Activated naive CD8-positive, alpha-beta T cell (primary cell): ENCODE measurements at regions not wholly inside any gene's neighbourhood (a gene's known extent, or its start where the extent isn't known, plus 50 kb on each side); places are given as distances from the start of the nearest gene placed in this dataset.
"Not testable (repeated sequence)": the region's sequence is repeated elsewhere in the genome, so short reads cannot be mapped to it uniquely, and the experiment has no call there.

Experiments used
- H3K27ac Mint-ChIP-seq: one replicate; pipeline ENCODE4 v1.8.0; 2021; ENCODE audit warnings: mixed read lengths
- H3K27me3 Mint-ChIP-seq: one replicate; pipeline ENCODE4 v1.8.0; 2021; ENCODE audit warnings: mixed read lengths
- H3K36me3 Mint-ChIP-seq: one replicate; pipeline ENCODE4 v1.8.0; 2021; ENCODE audit warnings: mixed read lengths
- H3K4me1 Mint-ChIP-seq: one replicate; pipeline ENCODE4 v1.8.0; 2021; ENCODE audit warnings: low read depth, mixed read lengths
- H3K4me3 Mint-ChIP-seq: one replicate; pipeline ENCODE4 v1.8.0; 2021; ENCODE audit warnings: mild to moderate bottlenecking, mixed read lengths
- H3K9me3 Mint-ChIP-seq: one replicate; pipeline ENCODE4 v1.8.0; 2021; ENCODE audit warnings: low read depth, mixed read lengths

DNA sequence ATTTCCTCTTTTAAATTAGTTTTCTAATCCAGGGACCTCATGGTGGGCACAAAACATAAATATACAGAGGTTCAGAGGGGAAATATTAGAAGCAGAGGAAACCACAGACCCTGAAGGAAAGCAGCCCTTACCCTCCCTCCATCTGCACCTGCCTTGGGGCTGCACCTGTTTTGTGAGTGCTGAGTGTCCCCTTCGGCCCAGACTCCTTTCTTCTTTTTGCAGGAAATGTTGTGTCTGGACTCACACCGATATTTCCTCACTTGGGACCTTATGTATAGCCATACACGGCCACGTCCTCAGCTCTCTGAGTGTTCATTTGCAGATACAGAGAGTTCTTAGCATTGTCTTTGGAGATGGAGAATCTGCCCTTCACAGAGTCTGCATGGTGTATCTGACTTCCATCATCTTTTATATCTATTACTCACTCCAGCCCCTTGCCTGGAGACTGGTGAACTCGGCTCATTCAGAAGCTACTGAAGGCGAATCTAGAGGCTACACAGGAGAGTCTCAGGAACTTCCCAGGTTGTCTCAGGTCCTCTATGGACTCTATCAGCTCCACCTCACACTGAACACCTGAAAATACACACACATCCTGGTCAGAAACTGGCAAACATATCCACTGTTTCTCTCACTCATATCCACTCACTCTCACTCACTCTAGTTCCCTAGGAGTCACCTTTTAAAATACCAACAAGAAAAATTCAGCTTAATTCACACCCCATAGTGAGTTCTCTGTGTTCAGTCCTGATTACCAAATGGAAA lies 829.7 kb downstream of the TMEM121 start:
- not testable (repeated sequence) for H3K27ac Mint-ChIP-seq, H3K27me3 Mint-ChIP-seq, H3K36me3 Mint-ChIP-seq, H3K4me3 Mint-ChIP-seq, H3K4me1 Mint-ChIP-seq, H3K9me3 Mint-ChIP-seq

DNA sequence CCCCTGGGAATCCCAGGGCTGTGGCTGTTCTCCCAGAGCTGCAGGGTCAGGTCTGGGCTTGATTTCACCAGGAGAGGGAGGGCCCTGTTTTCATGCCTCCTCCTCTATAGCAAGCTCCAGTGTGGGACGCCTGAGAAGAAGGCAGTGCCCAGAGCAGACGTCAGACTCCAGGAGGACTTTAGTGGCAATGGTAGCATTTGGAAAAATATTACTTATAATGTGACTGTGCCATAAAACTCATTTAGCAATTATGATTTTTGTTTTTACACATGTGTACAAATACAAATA lies 830.2 kb downstream of the TMEM121 start:
- not testable (repeated sequence) for H3K9me3 Mint-ChIP-seq, H3K4me1 Mint-ChIP-seq, H3K27ac Mint-ChIP-seq, H3K27me3 Mint-ChIP-seq, H3K4me3 Mint-ChIP-seq, H3K36me3 Mint-ChIP-seq

DNA sequence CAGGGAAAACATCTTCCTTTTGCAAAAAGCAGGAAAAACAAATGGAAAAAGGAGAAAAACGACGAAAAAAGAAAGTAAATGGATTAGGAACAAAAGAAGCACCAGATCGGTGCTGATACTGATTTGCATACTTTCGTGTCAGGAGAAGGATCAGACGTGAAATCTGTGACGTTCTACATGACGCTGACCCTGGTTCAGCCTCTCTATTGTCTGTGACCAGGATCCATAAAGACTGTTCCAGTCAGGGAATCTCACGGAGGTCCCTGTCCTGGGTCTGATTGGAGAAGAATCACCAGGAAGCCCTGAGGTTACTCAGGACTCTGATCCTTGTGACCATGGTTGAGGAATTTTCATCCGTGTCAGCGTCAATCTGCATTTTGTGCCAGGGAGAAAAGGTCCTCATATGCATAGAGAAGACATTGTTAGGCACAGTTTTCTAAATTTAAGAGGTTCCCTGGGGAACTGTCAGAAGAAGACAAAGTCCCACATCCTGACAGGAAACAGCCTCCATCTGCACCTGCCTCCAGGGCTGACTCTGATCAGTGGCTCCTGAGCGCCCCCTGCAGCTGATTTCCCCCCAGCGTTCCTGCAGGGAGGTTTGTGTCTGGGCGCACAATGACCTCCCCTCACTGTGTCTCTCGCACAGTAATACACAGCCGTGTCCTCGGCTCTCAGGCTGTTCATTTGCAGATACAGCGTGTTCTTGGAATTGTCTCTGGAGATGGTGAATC lies 832.9 kb downstream of the TMEM121 start:
- H3K36me3 Mint-ChIP-seq, H3K9me3 Mint-ChIP-seq, H3K4me1 Mint-ChIP-seq, H3K27ac Mint-ChIP-seq, H3K4me3 Mint-ChIP-seq, H3K27me3 Mint-ChIP-seq: not testable (repeated sequence)

DNA sequence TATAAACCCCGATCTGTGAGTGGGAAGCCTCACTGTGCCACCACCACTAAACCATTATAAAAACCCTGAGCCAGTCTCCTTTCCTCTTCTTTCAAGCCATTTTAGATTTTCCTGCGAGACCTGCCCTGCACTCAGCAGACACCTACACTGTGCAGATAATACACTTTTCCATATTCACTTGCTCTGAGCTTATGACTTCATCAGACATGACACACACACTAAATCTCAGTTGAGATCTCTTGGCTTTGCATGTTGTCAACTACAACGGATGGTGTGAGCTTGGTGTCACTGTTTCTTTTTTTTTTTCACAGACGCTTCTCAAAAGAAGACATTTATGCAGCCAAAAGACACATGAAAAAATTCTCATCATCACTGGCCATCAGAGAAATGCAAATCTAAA lies 839.0 kb downstream of the TMEM121 start:
- H3K36me3 Mint-ChIP-seq, H3K27ac Mint-ChIP-seq, H3K9me3 Mint-ChIP-seq, H3K4me1 Mint-ChIP-seq, H3K27me3 Mint-ChIP-seq, H3K4me3 Mint-ChIP-seq: not testable (repeated sequence)

DNA sequence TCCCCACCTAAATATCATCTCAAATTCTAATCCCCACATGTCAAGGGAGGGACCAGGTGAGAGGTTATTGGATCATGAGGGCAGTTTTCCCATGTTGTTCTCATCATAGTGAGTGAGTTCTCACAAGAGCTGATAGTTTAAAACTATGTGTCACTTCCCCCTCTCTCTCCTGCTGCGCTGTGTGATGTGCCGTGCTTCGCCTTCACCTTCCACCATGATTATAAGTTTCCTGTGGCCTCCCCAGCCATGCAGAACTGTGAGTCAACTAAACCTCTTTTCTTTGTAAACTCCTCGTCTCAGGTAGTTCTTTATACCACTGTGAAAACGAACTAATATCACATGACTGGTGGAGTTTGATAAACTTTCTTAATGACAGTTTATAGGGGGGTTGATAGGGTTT lies 839.5 kb downstream of the TMEM121 start:
- not testable (repeated sequence) for H3K4me3 Mint-ChIP-seq, H3K9me3 Mint-ChIP-seq, H3K27ac Mint-ChIP-seq, H3K4me1 Mint-ChIP-seq, H3K36me3 Mint-ChIP-seq, H3K27me3 Mint-ChIP-seq

DNA sequence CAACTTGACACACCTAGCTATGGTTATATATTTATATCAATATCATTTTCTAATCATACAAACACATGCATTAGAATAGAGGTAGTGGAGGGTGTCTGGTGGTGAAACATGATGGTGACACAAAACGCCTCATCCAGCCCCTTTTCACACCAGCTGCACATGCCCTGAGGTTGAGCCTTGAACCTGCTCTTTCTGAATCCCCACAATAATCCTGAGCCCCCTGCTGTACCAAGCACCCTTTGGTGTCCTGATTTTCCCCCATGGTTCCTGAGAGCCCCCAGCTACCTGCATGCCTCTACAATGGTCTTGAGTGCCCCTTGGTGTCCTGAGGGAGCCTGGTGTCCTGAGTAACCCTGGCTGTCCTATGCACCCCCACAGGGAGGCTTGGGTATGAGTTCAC lies 840.6 kb downstream of the TMEM121 start:
- not testable (repeated sequence) for H3K4me1 Mint-ChIP-seq, H3K27me3 Mint-ChIP-seq, H3K27ac Mint-ChIP-seq, H3K4me3 Mint-ChIP-seq, H3K36me3 Mint-ChIP-seq, H3K9me3 Mint-ChIP-seq

DNA sequence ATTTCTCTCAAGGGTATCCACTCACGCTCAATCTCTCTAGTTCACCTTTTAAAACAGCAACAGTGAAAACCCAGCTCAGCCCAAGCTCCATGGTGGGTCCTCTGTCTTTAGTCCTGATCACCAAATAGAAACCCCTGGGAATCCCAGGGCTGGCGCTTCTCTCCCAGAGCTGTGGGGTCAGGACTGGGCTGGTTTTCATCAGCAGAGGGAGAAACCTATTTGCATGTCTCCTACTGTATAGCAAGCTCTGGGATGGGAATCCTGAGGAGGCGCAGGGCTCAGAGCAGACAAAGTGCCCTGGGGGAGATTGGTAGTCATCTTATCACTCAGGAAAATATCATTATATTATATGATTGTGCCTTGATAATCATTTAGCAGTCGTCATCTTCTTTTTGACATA lies 843.1 kb downstream of the TMEM121 start:
- H3K27me3 Mint-ChIP-seq, H3K36me3 Mint-ChIP-seq, H3K27ac Mint-ChIP-seq, H3K4me3 Mint-ChIP-seq, H3K9me3 Mint-ChIP-seq: not testable (repeated sequence)
- H3K4me1 Mint-ChIP-seq = peaks cover 15% of the 10 kb centered on the region

DNA sequence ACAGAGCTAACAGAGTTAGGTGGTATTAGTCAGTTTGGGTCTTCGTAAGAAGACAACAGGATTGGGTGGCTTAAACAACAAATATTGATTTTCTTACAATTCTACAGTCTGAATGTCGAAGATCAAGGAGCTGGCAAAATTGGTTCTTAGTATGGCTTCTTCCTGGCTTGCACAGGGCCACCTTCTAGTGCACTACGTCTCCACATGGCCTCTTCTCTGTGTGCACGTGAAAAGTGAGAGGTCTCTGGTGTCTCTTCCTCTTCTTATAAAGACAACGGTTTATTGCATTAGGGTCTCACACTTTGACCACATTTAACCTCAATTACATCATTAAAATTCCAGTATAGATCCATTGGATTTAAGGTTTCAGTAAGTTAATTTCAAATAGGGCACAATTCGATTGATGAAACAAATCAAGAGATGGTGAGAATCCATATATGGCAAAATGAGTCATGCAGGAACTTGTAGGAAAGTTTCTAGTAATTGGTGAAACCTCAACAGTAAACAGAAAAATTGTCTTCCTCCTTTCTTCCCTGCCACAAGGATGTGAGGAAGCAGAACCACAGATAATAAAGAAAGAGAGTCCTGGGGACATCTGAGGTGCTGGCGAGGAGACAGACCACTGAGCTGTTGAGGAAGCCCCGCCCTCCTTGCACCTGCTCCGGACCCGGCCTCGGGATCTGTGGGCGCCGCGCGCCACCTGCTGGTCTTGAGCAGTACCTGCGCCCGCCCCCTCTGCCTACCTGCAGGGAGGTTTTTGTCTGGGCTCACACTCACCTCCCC lies 846.7 kb downstream of the TMEM121 start:
- Mint-ChIP-seq H3K36me3 (no peaks in the 10 kb centered on the region), H3K27ac (no peak overlapping the region), H3K9me3 (no peaks in the 10 kb centered on the region), H3K4me1 (peaks cover 15% of the 10 kb centered on the region), H3K27me3 (peaks cover 14% of the 10 kb centered on the region), H3K4me3 (peak overlapping the region; percentile 52)

DNA sequence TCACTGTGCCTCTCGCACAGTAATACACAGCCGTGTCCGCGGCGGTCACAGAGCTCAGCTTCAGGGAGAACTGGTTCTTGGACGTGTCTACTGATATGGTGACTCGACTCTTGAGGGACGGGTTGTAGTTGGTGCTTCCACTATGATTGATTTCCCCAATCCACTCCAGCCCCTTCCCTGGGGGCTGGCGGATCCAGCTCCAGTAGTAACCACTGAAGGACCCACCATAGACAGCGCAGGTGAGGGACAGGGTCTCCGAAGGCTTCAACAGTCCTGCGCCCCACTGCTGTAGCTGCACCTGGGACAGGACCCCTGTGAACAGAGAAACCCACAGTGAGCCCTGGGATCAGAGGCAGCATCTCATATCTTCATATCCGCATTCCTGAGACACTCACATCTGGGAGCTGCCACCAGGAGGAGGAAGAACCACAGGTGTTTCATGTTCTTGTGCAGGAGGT lies 847.3 kb downstream of the TMEM121 start:
- peaks cover 15% of the 10 kb centered on the region for H3K27me3 Mint-ChIP-seq
- not testable (repeated sequence) for H3K36me3 Mint-ChIP-seq, H3K9me3 Mint-ChIP-seq, H3K27ac Mint-ChIP-seq
- peak overlapping the region; percentile 52 for H3K4me3 Mint-ChIP-seq
- H3K4me1 Mint-ChIP-seq = peaks cover 15% of the 10 kb centered on the region

DNA sequence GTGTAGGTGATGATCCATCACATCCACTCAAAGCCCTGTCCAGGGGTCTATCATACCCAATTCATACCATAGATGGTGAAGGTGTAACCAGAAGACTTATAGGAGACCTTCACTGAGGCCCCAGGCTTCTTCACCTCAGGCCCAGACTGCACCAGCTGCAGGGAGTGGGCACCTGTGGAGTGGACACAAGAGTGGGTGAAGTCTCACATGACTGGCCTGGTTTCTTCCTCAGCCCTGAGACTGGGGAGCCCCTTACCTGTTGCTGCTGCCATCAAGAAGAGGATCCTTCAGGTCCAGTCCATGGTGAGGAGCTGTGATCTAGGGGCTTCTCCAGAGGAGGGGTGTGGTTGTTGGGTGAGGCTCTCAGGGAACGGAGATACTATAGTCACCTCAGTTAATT lies 851.0 kb downstream of the TMEM121 start:
- H3K4me3 Mint-ChIP-seq = no peak overlapping the region

DNA sequence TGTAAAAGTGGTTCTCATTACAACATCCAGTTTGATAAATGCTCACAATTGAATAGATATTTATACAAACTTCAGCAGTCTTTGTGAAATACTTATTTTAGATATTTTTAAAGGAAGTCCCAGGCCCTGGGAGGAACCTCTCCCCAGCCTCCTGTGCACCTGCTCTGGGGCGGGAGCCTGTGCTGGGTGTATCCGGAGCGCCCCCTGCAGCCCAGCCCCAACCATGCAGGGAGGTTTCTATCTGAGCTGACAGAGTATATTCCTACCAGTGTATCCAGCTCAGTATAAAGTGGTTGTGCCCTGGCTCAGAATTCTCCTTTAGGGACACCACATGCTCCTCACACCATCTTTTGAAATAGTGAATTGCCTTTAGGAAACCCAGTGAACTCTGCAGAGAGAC lies 851.8 kb downstream of the TMEM121 start:
- H3K4me1 Mint-ChIP-seq = peaks cover 11% of the 10 kb centered on the region
- H3K36me3 Mint-ChIP-seq = no peaks in the 10 kb centered on the region
- H3K9me3 Mint-ChIP-seq = no peaks in the 10 kb centered on the region
- H3K4me3 Mint-ChIP-seq = no peak overlapping the region
- H3K27ac Mint-ChIP-seq = no peak overlapping the region
- H3K27me3 Mint-ChIP-seq = peaks cover 20% of the 10 kb centered on the region

More for the DNA sequence above, 851.0 kb downstream of the TMEM121 start:
- Mint-ChIP-seq H3K36me3 (no peaks in the 10 kb centered on the region), H3K27ac (no peak overlapping the region), H3K9me3 (no peaks in the 10 kb centered on the region), H3K27me3 (peaks cover 22% of the 10 kb centered on the region), H3K4me1 (peaks cover 15% of the 10 kb centered on the region)

DNA sequence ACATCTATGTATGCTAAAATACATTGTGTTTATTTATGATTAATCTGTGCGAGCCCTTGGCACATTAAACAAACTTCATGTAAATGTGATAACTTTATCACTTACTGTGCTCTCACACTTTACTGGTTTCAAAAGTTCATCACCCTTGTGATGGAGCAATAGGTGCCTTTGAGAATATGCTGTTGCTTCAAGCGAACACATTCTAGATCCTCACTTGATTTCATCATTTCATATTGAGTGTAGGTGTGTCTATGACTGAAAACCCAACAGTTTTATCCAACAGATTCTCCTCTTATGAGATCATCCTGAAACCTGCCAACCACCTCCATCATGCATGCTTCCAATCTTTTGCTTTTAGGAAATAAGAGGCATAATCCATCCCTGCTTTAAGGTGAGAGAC lies 854.4 kb downstream of the TMEM121 start:
- no peaks in the 10 kb centered on the region for H3K4me1 Mint-ChIP-seq
- peaks cover 30% of the 10 kb centered on the region for H3K27me3 Mint-ChIP-seq
- no peaks in the 10 kb centered on the region for H3K36me3 Mint-ChIP-seq
- H3K4me3 Mint-ChIP-seq = no peak overlapping the region
- no peak overlapping the region for H3K27ac Mint-ChIP-seq
- no peaks in the 10 kb centered on the region for H3K9me3 Mint-ChIP-seq

DNA sequence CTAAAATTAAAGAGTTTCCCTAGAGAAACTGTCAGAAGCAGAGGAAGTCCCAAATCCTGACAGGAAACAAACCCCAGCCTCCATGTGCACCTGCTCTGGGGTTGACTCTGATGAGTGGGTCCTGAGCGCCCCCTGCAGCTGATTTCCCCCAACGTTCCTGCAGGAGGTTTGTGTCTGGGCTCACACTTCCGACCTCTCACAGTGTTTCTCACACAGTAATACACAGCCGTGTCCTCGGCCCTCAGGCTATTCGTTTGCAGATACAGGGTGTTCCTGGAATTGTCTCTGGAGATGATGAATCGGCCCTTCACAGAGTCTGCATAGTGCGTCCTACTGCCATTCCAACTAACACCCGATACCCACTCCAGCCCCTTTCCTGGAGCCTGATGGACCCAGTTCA lies 862.8 kb downstream of the TMEM121 start:
- H3K27me3 Mint-ChIP-seq = peaks cover 44% of the 10 kb centered on the region
- H3K4me1 Mint-ChIP-seq, H3K9me3 Mint-ChIP-seq, H3K27ac Mint-ChIP-seq, H3K4me3 Mint-ChIP-seq, H3K36me3 Mint-ChIP-seq: not testable (repeated sequence)

DNA sequence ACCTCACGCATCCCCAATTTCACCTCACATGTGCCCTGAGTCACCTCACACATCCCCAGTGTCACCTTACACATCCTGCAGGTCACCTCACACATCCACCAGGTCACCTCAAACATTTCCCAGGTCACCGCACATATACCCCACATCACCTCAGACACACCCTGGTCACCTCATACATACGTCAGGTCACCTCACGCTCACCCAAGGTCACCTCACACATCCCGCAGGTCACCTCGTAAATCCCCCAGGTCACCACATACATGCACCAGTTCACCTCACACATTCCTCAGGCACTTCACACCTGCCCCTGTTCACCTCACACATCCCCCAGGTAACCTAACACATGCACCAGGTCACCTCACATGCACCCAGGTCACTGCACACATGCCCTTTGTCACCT lies 864.0 kb downstream of the TMEM121 start:
- peaks cover 36% of the 10 kb centered on the region for H3K27me3 Mint-ChIP-seq
- H3K27ac Mint-ChIP-seq = no peak overlapping the region
- no peak overlapping the region for H3K4me3 Mint-ChIP-seq
- H3K9me3 Mint-ChIP-seq = no peaks in the 10 kb centered on the region
- H3K4me1 Mint-ChIP-seq = peaks cover 3% of the 10 kb centered on the region
- H3K36me3 Mint-ChIP-seq = no peaks in the 10 kb centered on the region

DNA sequence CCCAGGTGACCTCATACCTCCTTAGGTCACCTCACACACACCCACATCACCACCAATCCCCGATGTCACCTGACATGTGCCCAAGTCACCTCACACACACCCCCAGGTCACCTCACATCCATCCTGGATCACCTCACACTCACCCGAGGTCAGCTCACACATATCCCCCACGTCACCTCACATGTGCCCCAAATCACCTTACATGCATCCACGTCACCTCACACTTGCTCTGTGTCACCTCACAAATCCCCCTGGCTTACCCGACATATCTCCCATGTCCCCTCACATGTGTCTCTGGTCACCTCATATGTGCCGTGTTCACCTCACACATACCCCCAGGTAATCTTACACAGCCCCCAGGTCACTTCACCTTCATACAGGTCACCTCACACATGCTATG lies 864.6 kb downstream of the TMEM121 start:
- peaks cover 38% of the 10 kb centered on the region for H3K27me3 Mint-ChIP-seq
- H3K9me3 Mint-ChIP-seq = no peaks in the 10 kb centered on the region
- H3K4me1 Mint-ChIP-seq = peaks cover 7% of the 10 kb centered on the region
- no peak overlapping the region for H3K27ac Mint-ChIP-seq
- no peak overlapping the region for H3K4me3 Mint-ChIP-seq
- H3K36me3 Mint-ChIP-seq = no peaks in the 10 kb centered on the region
